ENCODE measurements at regions not wholly inside any gene's neighbourhood (a gene's known extent, or its start where the extent isn't known, plus 50 kb on each side); places are given as distances from the start of the nearest gene placed in this dataset.

GRCh38 chr6:94323853-94324252 lies 904.5 kb upstream of the EPHA7 start:
- TF ChIP-seq CTCF (IDR thresholded peaks at IDR 0.05) = no peak
- TF ChIP-seq POLR2A (IDR thresholded peaks at IDR 0.05) = no peak
